ENCODE measurements at regions not wholly inside any gene's neighbourhood (a gene's known extent, or its start where the extent isn't known, plus 50 kb on each side); places are given as distances from the start of the nearest gene placed in this dataset.

DNA sequence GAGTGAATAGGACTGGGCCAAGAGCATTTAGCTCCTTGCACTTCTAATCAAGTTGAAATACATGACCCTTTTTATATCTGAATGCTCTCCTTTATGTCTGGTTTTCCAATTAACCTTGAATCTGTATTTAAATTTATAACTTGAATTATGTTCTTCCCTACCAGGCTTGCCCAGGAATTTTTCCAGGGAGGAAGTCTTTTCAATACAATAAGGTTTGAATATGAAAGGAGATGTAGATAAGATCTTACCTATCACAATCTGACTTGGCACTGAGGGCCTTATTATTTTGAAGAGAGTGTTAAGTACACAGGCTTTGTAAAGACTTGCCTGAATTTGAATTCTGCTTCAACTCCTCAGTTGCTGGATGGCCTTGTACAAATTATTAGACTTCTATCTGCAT is 555.7 kb downstream of the PCDH7 start:
- DNase-seq, result no peak
- no peaks in the 10 kb centered on the region for H3K4me1 ChIP-seq (replicated peaks in 1 of 2)

DNA sequence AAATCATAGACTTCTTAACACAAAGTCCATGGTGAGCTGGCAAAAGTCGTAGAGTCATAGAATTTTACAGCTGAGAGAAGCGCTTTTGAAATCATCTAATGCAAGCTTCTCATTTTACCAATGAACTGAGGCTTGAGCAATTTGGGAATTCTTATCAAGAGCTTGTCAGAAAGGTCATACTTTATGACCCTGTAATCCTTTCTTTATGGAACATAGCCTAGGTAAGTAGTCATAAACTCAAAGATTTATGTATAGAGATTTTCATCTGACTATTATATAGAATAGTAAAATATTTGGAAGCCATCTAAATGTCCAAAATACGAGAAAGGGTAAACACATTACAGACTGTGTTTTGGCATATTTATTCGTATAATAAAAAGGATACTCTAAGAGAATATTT is 563.5 kb downstream of the PCDH7 start:
- Histone ChIP-seq H3K9me3 (replicated peaks in 1 of 3) (no peaks in the 10 kb centered on the region), H3K4me1 (replicated peaks in 1 of 2) (no peaks in the 10 kb centered on the region), H3K4me3 (no peak overlapping the region), H3K27ac (no peak overlapping the region), H3K36me3 (replicated peaks in 1 of 2) (no peaks in the 10 kb centered on the region), H3K27me3 (no peaks in the 10 kb centered on the region)
- no peak for DNase-seq
- WGBS, 4 donors, result 64 to 70% (median 68%) methylated on average over 4 of the region's 4 CpGs
- intact Hi-C loops (cut with DNase I), result no loop called here
- TF ChIP-seq POLR2A (IDR thresholded peaks at IDR 0.05) (no peak), CTCF (IDR thresholded peaks at IDR 0.05) (no peak)

More for the DNA sequence above, 555.7 kb downstream of the PCDH7 start:
- TF ChIP-seq POLR2A (IDR thresholded peaks at IDR 0.05), result no peak
- no peak for TF ChIP-seq CTCF (IDR thresholded peaks at IDR 0.05)
- Histone ChIP-seq H3K9me3 (replicated peaks in 1 of 3) (no peaks in the 10 kb centered on the region), H3K27me3 (no peaks in the 10 kb centered on the region), H3K27ac (no peak overlapping the region), H3K36me3 (replicated peaks in 1 of 2) (no peaks in the 10 kb centered on the region), H3K4me3 (no peak overlapping the region)
- intact Hi-C loops (cut with DNase I), result no loop called here

DNA sequence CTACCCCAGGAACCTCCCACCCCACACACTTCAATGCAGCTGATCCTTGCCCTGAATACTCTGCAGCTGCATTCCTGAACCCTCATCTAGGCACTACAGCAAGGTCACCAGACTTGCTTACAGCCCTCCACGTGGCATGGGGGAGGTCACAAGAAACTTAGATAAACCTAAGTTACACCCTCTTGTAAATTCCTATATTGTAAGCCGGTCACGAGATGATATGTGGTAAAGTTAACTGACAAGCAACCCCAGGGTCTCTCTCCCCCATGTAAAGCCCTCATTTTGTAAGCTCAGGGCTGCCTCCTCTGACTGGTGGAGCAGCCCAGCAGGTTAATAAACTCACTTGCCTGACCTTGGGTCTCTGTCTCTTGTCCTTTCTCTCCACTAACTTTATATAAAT is 570.7 kb downstream of the PCDH7 start:
- no peak for DNase-seq
- Histone ChIP-seq H3K4me3 (no peak overlapping the region), H3K27me3 (no peaks in the 10 kb centered on the region), H3K27ac (no peak overlapping the region), H3K9me3 (replicated peaks in 1 of 3) (no peaks in the 10 kb centered on the region), H3K36me3 (replicated peaks in 1 of 2) (no peaks in the 10 kb centered on the region), H3K4me1 (replicated peaks in 1 of 2) (no peaks in the 10 kb centered on the region)
- TF ChIP-seq POLR2A (IDR thresholded peaks at IDR 0.05), result no peak
- TF ChIP-seq CTCF (IDR thresholded peaks at IDR 0.05), result no peak
- WGBS, 4 donors, result 40 to 57% (median 48%) methylated on average over 3 of the region's 3 CpGs
- intact Hi-C loops (cut with DNase I), result no loop called here

DNA sequence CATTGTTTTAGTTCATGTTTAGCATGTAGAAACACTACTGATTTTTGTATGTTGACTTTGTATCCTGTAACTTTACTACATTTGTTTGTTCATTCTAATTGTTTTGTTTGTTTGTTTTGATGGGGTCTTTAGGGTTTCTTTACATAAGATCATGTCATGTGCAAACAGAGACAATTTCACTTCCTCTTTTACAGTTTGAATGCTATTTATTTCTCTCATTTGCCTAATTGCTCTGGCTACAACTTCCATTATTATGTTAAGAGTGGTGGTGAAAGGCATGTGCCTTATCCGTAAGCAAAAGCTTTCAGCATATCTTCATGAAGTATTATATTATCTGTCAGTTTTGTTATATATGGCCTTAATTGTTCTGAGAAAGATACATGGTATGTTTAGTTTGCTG is 571.1 kb downstream of the PCDH7 start:
- Histone ChIP-seq H3K36me3 (replicated peaks in 1 of 2) (no peaks in the 10 kb centered on the region), H3K4me3 (no peak overlapping the region), H3K4me1 (replicated peaks in 1 of 2) (no peaks in the 10 kb centered on the region), H3K27me3 (no peaks in the 10 kb centered on the region), H3K9me3 (replicated peaks in 1 of 3) (no peaks in the 10 kb centered on the region), H3K27ac (no peak overlapping the region)
- 60 to 74% (median 67%) methylated on average over 1 of the region's 1 CpG for WGBS, 4 donors
- DNase-seq, result no peak
- TF ChIP-seq POLR2A (IDR thresholded peaks at IDR 0.05) (no peak), CTCF (IDR thresholded peaks at IDR 0.05) (no peak)
- intact Hi-C loops (cut with DNase I), result no loop called here

Data from adrenal gland (tissue), 9 donors.